ENCODE measurements at regions not wholly inside any gene's neighbourhood (a gene's known extent, or its start where the extent isn't known, plus 50 kb on each side); places are given as distances from the start of the nearest gene placed in this dataset.

GRCh38 chr4:127048376-127049044 is 584.2 kb upstream of the INTU start:
- peak; percentile 41 for DNase-seq

DNA sequence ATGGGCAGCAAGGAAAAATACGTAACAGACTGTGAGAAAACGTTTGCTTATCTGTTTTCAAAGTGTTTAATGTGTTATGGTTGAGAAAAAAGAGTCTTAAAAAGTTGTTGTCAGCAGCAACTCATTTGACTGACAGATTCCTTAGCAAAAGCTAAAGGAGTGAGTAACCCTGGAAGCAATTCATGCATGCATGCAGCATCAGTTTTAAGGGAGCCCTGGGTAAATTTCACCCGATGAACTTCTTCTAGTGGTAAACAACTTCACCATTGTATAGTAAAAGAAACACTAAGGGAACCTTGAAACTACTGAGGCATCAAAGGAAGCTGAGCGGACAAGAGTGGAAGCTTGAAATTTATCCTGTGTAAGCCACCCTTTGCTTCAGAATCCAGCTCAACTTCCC is 583.2 kb upstream of the INTU start:
- DNase-seq: peak; percentile 38

- DNase-seq: no peak
Observed at GRCh38 chr4:127052742-127053141, 580.0 kb upstream of the INTU start.

GRCh38 chr4:127055357-127055756 is 577.4 kb upstream of the INTU start:
- peak; percentile 49 for DNase-seq

DNA sequence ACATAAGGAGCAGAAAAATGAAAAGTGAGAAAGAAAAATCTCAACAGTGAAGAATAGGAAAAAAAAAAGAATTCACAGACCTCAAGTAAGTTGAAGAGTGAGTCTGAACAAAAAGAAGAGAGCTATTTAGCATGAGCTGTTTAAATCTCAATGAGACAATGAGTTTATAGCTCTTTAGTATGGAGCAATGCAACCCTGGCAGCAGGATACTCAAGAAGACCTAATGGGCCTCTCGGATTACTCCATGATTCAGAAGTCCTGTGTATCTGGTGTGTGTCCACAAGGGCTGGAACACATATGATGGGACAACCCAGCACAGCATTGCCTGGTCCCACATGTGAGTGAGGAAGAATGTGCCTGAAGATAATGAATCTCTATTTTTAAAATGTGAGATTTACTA is 563.1 kb upstream of the INTU start:
- peak; percentile 5 for DNase-seq

DNA sequence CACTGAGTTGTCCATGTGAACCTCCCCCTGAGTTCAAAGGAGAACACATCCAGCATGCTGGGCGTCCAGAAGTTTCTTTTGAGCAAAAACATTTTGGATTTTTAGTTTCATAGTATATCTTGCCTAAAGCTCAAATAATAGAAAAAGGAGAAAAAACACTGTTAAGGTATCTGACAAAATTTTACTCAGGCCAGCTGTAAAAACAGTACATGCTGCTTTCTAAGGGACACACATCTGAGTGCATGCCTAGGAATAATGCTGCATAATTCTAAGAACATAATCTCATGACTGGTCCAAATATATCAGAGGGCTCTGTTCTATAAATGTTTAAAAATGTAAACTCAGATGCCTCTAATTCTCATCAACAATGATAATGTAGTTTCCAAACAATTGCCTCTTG is 561.3 kb upstream of the INTU start:
- no peak for DNase-seq

DNA sequence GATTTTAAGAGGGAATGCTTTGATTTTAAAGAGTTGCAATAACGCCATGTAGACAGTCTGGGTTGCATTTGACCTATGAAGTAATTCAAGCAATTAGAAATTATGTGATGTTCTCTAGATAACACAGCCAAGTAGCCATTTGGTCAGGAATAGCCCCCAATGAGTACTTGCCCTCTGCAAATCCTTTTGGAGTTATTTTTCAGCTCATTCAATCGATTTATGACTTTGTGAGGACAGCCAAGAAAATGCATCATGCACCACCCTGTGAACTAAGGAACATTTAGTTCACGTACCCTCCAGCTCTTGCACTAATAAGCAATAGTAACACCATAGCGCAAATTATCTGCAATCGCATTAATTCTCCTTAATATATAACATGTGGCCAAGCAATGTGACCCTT is 552.6 kb upstream of the INTU start:
- no peak for DNase-seq

- no peak for DNase-seq
Observed at GRCh38 chr4:127081041-127081440, 551.7 kb upstream of the INTU start.

- no peak for DNase-seq
Observed at GRCh38 chr4:127082986-127083385, 549.8 kb upstream of the INTU start.

DNA sequence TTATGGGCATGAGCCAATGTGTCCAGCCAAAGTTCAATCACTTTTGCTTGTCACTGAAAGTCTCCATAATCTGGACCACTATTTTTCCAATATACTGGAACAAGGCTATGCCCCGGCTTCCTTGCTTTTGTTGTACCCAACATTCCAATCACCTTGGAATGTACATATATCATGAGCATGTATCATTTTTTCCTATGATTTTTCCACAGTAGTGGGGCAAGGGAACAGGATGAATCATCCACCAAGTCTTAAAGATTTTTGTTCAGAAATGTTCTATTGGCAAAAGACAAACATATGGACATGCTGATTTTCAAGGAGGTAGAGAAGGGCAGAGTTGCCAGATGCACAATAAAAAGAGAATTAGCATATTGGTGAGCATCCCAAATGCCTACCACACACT is 548.1 kb upstream of the INTU start:
- DNase-seq: peak; percentile 63

DNA sequence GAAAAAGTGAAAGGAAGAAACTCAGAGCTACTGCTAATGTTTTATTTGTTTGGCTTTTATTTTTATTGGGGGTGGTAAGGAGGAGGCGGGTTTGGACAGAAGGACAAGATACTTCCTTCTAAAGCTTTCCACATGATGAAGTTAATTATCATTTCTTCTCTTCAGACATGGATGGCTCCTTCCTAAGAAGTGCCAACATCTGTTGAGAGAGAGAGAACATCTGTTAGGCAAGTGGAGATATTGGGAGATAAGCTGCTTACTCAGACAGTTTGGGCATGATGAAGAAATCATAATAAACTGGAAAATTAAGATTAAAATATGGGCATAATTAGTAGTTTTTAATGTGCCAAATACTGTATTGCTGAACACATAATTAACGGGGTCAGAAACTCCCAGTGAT is 535.7 kb upstream of the INTU start:
- no peak for DNase-seq

- DNase-seq: no peak
Observed at GRCh38 chr4:127102361-127102760, 530.4 kb upstream of the INTU start.

DNA sequence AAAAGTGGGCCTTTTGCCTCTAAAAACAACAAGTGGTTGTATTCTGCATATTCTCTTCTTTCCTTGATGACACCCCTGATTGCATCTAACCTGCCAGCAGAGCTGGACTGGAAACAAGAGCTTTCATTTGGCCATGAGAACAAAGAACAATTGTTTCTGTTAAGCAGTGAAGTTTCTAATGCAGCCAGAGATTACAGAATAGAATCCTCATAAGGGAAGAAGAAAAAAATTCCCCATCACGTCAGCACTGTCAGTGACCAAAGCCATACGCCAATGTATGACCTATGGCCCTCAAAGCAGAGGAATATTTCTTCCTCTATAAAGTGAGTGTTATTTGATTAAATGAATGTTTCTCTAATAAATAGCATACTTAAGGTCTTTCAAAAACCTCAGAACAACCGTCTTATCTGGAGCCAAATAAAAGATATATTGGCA is 529.1 kb upstream of the INTU start:
- no peak for DNase-seq

DNA sequence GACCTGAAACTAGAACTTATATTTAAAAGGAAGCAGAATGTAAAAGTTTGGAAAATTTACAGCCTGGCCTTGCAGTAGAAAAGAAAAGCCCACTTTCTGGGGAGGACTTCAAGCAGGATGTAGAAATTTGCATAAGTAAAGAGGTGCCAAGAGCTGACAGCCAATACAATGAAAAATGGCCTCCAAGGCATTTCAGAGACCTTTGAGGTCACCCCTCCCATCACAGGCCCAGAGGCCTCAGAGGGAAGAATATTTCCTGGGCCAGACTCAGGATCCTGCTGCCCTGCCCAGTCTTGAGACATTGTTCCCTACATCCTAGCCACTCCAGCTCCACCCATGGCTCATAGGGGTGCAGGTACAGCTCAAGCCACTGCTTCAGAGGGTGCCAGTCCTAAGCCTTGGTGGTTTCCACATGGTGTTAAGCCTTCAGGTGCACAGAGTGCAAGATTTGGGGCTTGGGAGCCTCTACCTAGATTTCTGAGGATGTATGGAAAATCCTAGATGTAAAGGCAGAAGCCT is 518.9 kb upstream of the INTU start:
- DNase-seq: no peak

- DNase-seq: no peak
Observed at GRCh38 chr4:127118681-127119080, 514.1 kb upstream of the INTU start.

DNA sequence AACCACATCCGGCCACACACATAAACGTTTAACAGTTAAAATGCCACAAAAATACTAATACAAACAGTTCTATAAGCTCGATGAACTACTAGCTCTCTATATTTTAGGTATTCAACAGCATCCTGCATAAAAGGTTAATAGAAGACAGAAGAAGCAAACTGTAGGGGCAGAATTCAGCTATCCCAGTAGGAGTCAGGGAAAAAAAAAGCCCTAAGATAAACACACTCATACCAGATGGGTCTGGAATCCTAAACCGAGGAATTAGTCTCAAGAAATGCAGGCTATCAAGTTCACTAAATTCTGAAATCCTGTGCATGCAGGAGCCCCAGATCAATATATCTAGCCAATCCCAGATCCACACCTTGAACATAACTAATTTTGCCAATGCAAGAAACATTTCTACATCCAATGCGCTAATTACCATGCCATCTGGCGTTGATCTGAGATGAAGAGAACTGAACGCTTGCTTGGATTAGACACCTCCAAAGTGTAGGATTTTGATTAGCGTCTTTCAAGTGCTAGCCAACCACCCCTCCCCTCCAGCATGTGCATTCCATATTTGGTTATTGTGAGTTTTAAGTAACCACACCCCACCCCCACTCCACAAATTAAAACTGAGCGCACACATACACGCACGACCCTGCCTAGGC is 512.2 kb upstream of the INTU start:
- peak; percentile 22 for DNase-seq

GRCh38 chr4:127124919-127125318 is 507.8 kb upstream of the INTU start:
- peak; percentile 19 for DNase-seq

GRCh38 chr4:127126718-127127117 is 506.0 kb upstream of the INTU start:
- no peak for DNase-seq

- DNase-seq: no peak
Observed at GRCh38 chr4:127131527-127131926, 501.2 kb upstream of the INTU start.

DNA sequence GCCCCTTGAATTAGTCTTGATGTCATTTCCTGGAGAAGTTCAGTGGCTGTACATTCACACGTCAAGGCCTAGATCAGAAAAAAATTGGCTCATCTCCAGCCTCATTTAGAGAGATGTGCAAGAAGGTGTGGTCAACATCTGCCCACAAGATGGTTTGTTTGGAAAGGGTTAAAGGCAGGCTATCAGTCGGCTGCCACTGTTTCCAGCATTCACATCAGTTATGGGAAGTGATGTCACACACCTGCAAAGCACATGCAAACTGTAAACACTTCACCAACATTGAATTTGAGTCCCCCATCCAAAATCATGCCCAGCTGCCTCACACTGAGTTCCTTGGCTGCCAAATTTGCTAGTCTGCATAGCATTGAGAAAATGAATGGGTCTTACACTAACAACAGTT is 498.3 kb upstream of the INTU start:
- DNase-seq: peak; percentile 18

GRCh38 chr4:127138586-127138985 is 494.2 kb upstream of the INTU start:
- DNase-seq: peak; percentile 23

GRCh38 chr4:127139788-127140286 is 492.9 kb upstream of the INTU start:
- no peak for DNase-seq

DNA sequence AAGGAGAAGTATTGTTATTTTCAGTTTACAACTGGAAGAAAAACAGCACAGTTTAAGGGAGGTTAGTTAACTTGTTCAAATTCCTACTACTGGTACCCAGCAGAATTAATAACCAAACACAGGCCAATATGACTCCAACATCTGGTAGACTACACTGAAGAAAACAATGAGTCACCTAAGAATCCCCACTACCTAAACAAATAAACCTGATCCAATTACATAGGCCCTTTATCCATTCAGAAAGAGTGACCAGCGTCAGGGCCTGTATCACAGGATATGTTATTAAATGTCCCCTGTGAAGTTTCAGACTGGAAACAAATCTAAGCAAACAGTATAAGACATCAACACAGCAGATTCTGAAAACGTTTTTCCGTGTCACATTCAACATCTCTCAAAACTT is 492.5 kb upstream of the INTU start:
- DNase-seq: peak; percentile 24

DNA sequence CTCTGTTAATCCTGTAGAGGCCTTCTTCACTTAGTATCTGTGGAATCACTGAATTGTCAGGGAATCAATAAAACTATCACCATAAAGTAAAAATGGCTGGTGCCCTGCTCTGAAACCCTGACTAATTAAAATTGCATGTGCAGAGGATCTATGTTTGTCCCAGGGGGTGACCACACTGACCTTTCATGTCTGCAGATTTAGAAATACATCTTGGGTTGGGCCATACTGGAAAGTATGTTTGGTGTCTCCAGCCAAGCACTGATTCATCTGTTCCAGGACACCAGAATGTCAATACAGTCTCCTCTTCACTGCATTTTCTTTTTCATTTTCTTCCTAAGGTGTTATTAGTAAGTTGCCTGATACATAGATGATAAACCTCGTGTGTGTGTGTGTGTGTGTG is 490.9 kb upstream of the INTU start:
- DNase-seq: peak; percentile 85

All from fibroblast of skin of right biceps (primary cell).